ENCODE measurements at regions not wholly inside any gene's neighbourhood (a gene's known extent, or its start where the extent isn't known, plus 50 kb on each side); places are given as distances from the start of the nearest gene placed in this dataset.
"Not testable (repeated sequence)": the region's sequence is repeated elsewhere in the genome, so short reads cannot be mapped to it uniquely, and the experiment has no call there.

- FAIRE-seq = not testable (repeated sequence)
Observed at GRCh38 chr15:24300804-24301368, 374.7 kb upstream of the NPAP1 start.

GRCh38 chr15:24301999-24302398 is 373.6 kb upstream of the NPAP1 start:
- FAIRE-seq; DNase-seq (ENCODE audit: low spot score): not testable (repeated sequence)

More at GRCh38 chr15:24300804-24301368, 374.7 kb upstream of the NPAP1 start:
- DNase-seq (ENCODE audit: low spot score) = not testable (repeated sequence)

GRCh38 chr15:24304747-24305146 is 370.8 kb upstream of the NPAP1 start:
- FAIRE-seq; DNase-seq (ENCODE audit: low spot score): not testable (repeated sequence)

GRCh38 chr15:24305643-24306042 is 369.9 kb upstream of the NPAP1 start:
- not testable (repeated sequence) for FAIRE-seq

GRCh38 chr15:24309700-24310099 is 365.9 kb upstream of the NPAP1 start:
- not testable (repeated sequence) for DNase-seq (ENCODE audit: low spot score); FAIRE-seq

More at GRCh38 chr15:24305643-24306042, 369.9 kb upstream of the NPAP1 start:
- not testable (repeated sequence) for DNase-seq (ENCODE audit: low spot score)

- not testable (repeated sequence) for DNase-seq (ENCODE audit: low spot score); FAIRE-seq
Observed at GRCh38 chr15:24311692-24312091, 363.9 kb upstream of the NPAP1 start.

GRCh38 chr15:24316326-24316725 is 359.2 kb upstream of the NPAP1 start:
- not testable (repeated sequence) for FAIRE-seq; DNase-seq (ENCODE audit: low spot score)

- DNase-seq (ENCODE audit: low spot score) (no peak), FAIRE-seq (no peak)
Observed at GRCh38 chr15:24318981-24319380, 356.6 kb upstream of the NPAP1 start.

- FAIRE-seq; DNase-seq (ENCODE audit: low spot score): not testable (repeated sequence)
Observed at GRCh38 chr15:24324096-24324495, 351.5 kb upstream of the NPAP1 start.

- FAIRE-seq = not testable (repeated sequence)
- DNase-seq (ENCODE audit: low spot score) = peak; percentile 31
Observed at GRCh38 chr15:24326513-24326912, 349.1 kb upstream of the NPAP1 start.

GRCh38 chr15:24331964-24332363 is 343.6 kb upstream of the NPAP1 start:
- not testable (repeated sequence) for DNase-seq (ENCODE audit: low spot score); FAIRE-seq

GRCh38 chr15:24341876-24342275 is 333.7 kb upstream of the NPAP1 start:
- DNase-seq (ENCODE audit: low spot score); FAIRE-seq: not testable (repeated sequence)

- not testable (repeated sequence) for FAIRE-seq; DNase-seq (ENCODE audit: low spot score)
Observed at GRCh38 chr15:24352777-24353176, 322.8 kb upstream of the NPAP1 start.

- DNase-seq (ENCODE audit: low spot score); FAIRE-seq: not testable (repeated sequence)
Observed at GRCh38 chr15:24381103-24381502, 294.5 kb upstream of the NPAP1 start.

GRCh38 chr15:24385258-24385657 is 290.3 kb upstream of the NPAP1 start:
- not testable (repeated sequence) for FAIRE-seq; DNase-seq (ENCODE audit: low spot score)

- DNase-seq (ENCODE audit: low spot score) = no peak
- no peak for FAIRE-seq
Observed at GRCh38 chr15:24394303-24394702, 281.3 kb upstream of the NPAP1 start.

- FAIRE-seq; DNase-seq (ENCODE audit: low spot score): not testable (repeated sequence)
Observed at GRCh38 chr15:24412649-24413048, 262.9 kb upstream of the NPAP1 start.

- not testable (repeated sequence) for DNase-seq (ENCODE audit: low spot score); FAIRE-seq
Observed at GRCh38 chr15:24426286-24427054, 249.1 kb upstream of the NPAP1 start.

- not testable (repeated sequence) for DNase-seq (ENCODE audit: low spot score); FAIRE-seq
Observed at GRCh38 chr15:24427055-24427400, 248.5 kb upstream of the NPAP1 start.

- not testable (repeated sequence) for DNase-seq (ENCODE audit: low spot score); FAIRE-seq
Observed at GRCh38 chr15:24435075-24435820, 240.3 kb upstream of the NPAP1 start.

- not testable (repeated sequence) for DNase-seq (ENCODE audit: low spot score); FAIRE-seq
Observed at GRCh38 chr15:24437270-24437669, 238.3 kb upstream of the NPAP1 start.
